Lower leg skin (tissue), 3 donors: ENCODE measurements at regions not wholly inside any gene's neighbourhood (a gene's known extent, or its start where the extent isn't known, plus 50 kb on each side); places are given as distances from the start of the nearest gene placed in this dataset.

ENCODE experiments used
- CTCF ChIP-seq, 3 donors: fragments of 450-650 bp; IDR thresholded peaks; one replicate each; pipeline ENCODE4 v1.5.1; 2016; ENCODE audit warnings: antibody characterized with exemption in 3 of 3, mild to moderate bottlenecking in 3 of 3, moderate library complexity in 2 of 3
- POLR2A ChIP-seq, 2 donors: fragments of 450-650 bp; IDR thresholded peaks; one replicate each; pipeline ENCODE4 v1.6.1; 2016 to 2017; ENCODE audit warnings: antibody characterized with exemption in 2 of 2, mild to moderate bottlenecking in 1 of 2, moderate library complexity in 1 of 2

GRCh38 chr17:34130544-34130943, 124.5 kb upstream of the CCL2 start:
- TF ChIP-seq CTCF (IDR thresholded peaks at IDR 0.05) (no peak), POLR2A (IDR thresholded peaks at IDR 0.05) (no peak)
